Trophoblast cell (in vitro differentiated cells and primary cell): ENCODE measurements at regions not wholly inside any gene's neighbourhood (a gene's known extent, or its start where the extent isn't known, plus 50 kb on each side); places are given as distances from the start of the nearest gene placed in this dataset.

Source experiments
- DNase-seq, 2 donors: peaks; one replicate each; pipeline ENCODE4 v3.0.0-alpha.2; 2016
- H2AFZ ChIP-seq: 2 replicates; pipeline ENCODE4 v1.6.1; 2013; ENCODE audit warnings: low read length, moderate library complexity, mild to moderate bottlenecking; ENCODE audit not compliant: insufficient read depth, poor library complexity
- H2AK5ac ChIP-seq: 2 replicates; pipeline ENCODE4 v1.6.1; 2013; ENCODE audit warnings: mild to moderate bottlenecking, low read length
- H2BK120ac ChIP-seq: 2 replicates; pipeline ENCODE4 v1.6.1; 2013; ENCODE audit warnings: low read length, mild to moderate bottlenecking, moderate library complexity; ENCODE audit not compliant: insufficient read depth, poor library complexity
- H2BK12ac ChIP-seq: 2 replicates; pipeline ENCODE4 v1.6.1; 2013; ENCODE audit warnings: mild to moderate bottlenecking, low read length, moderate library complexity
- H2BK5ac ChIP-seq: 2 replicates; pipeline ENCODE4 v1.6.1; 2013; ENCODE audit warnings: low read length, low read depth, moderate library complexity, mild to moderate bottlenecking; ENCODE audit not compliant: poor library complexity
- H3K14ac ChIP-seq: 2 replicates; pipeline ENCODE4 v1.6.1; 2013; ENCODE audit warnings: mild to moderate bottlenecking, low read length
- H3K18ac ChIP-seq: 2 replicates; pipeline ENCODE4 v1.6.1; 2013; ENCODE audit warnings: mild to moderate bottlenecking, low read length
- H3K23ac ChIP-seq: 2 replicates; pipeline ENCODE4 v1.6.1; 2013; ENCODE audit warnings: low read length
- H3K27ac ChIP-seq: 2 replicates; pipeline ENCODE4 v1.5.1; 2013; ENCODE audit warnings: low read depth, mild to moderate bottlenecking, inconsistent platforms, low read length, moderate library complexity
- H3K27me3 ChIP-seq: 2 replicates; pipeline ENCODE4 v1.6.1; 2013; ENCODE audit warnings: inconsistent platforms, mild to moderate bottlenecking, low read length, moderate library complexity; ENCODE audit not compliant: insufficient read depth
- H3K36me3 ChIP-seq, 2 experiments: 1 replicate in 1 of 2; 2 replicates in 1 of 2; pipeline ENCODE4 v1.6.1; 2013; ENCODE audit warnings: low read length in 2 of 2, mild to moderate bottlenecking in 2 of 2, moderate library complexity in 1 of 2; ENCODE audit not compliant: insufficient read depth in 2 of 2, control insufficient read depth in 1 of 2
- H3K4ac ChIP-seq: 2 replicates; pipeline ENCODE4 v1.6.1; 2013; ENCODE audit warnings: low read depth, mild to moderate bottlenecking, low read length, moderate library complexity
- H3K4me1 ChIP-seq, 2 experiments: 1 replicate in 1 of 2; 2 replicates in 1 of 2; pipeline ENCODE4 v1.6.1; 2013; ENCODE audit warnings: low read length in 2 of 2, mild to moderate bottlenecking in 2 of 2, moderate library complexity in 1 of 2; ENCODE audit not compliant: insufficient read depth in 2 of 2, control insufficient read depth in 1 of 2
- H3K4me2 ChIP-seq: 2 replicates; pipeline ENCODE4 v1.6.1; 2013; ENCODE audit warnings: inconsistent platforms, mild to moderate bottlenecking, low read length, moderate library complexity
- H3K4me3 ChIP-seq: 2 replicates; pipeline ENCODE4 v1.5.1; 2013; ENCODE audit warnings: mild to moderate bottlenecking, low read depth, low read length, inconsistent platforms
- H3K79me1 ChIP-seq: one replicate; pipeline ENCODE4 v1.6.1; 2013; ENCODE audit warnings: low read length
- H3K79me2 ChIP-seq: 2 replicates; pipeline ENCODE4 v1.6.1; 2013; ENCODE audit warnings: low read length, mild to moderate bottlenecking; ENCODE audit not compliant: control insufficient read depth, insufficient read depth, poor library complexity
- H3K9ac ChIP-seq: 2 replicates; pipeline ENCODE4 v1.6.1; 2013; ENCODE audit warnings: mild to moderate bottlenecking, low read length
- H3K9me3 ChIP-seq: 2 replicates; pipeline ENCODE4 v1.6.1; 2013; ENCODE audit warnings: low read depth, mild to moderate bottlenecking, control low read depth, inconsistent platforms, low read length; ENCODE audit not compliant: insufficient read depth
- H4K12ac ChIP-seq: 2 replicates; pipeline ENCODE4 v1.6.1; 2013; ENCODE audit warnings: low read depth, mild to moderate bottlenecking, low read length, moderate library complexity
- H4K8ac ChIP-seq: 2 replicates; pipeline ENCODE4 v1.6.1; 2013; ENCODE audit warnings: low read depth, mild to moderate bottlenecking, low read length, moderate library complexity
- H4K91ac ChIP-seq: one replicate; pipeline ENCODE4 v1.6.1; 2013; ENCODE audit warnings: low read depth, mild to moderate bottlenecking, low read length, moderate library complexity
- WGBS: extraction: QIAGEN DNeasy Blood & Tissue Kit; methylation state at CpG from one replicate; pipeline ENCODE4 v1.1.7; 2013; ENCODE audit warnings: missing lambda C conversion rate; ENCODE audit not compliant: insufficient read length, insufficient coverage; ENCODE audit errors: extremely low coverage; 5-methylcytosine and 5-hydroxymethylcytosine counted together

GRCh38 chr4:124806403-124806802 is 93.9 kb upstream of the ANKRD50 start:
- no peak overlapping the region for H3K18ac ChIP-seq
- H3K4me3 ChIP-seq, result no peak overlapping the region
- no peak overlapping the region for H3K27ac ChIP-seq
- H2BK5ac ChIP-seq, result no peak overlapping the region
- WGBS, result no CpG with 5 or more reads among the region's 2 CpGs
- H2AK5ac ChIP-seq, result no peak overlapping the region
- no peaks in the 10 kb centered on the region for H3K9me3 ChIP-seq
- H3K27me3 ChIP-seq, result no peaks in the 10 kb centered on the region
- H3K4me2 ChIP-seq, result no peak overlapping the region
- no peak overlapping the region for H4K12ac ChIP-seq
- H2BK120ac ChIP-seq, result no peak overlapping the region
- no peak overlapping the region for H4K8ac ChIP-seq
- H3K36me3 ChIP-seq, result no peaks in the 10 kb centered on the region
- no peak overlapping the region for H4K91ac ChIP-seq
- no peaks in the 10 kb centered on the region for H3K79me1 ChIP-seq
- no peak overlapping the region for H3K23ac ChIP-seq
- DNase-seq, result peak in 1 of 2 donors; percentile 10
- no peak overlapping the region for H3K9ac ChIP-seq
- no peak overlapping the region for H2BK12ac ChIP-seq
- H3K4ac ChIP-seq, result no peak overlapping the region
- H3K4me1 ChIP-seq, result no peaks in the 10 kb centered on the region
- H3K79me2 ChIP-seq, result no peaks in the 10 kb centered on the region
- H3K14ac ChIP-seq, result no peak overlapping the region
- H2AFZ ChIP-seq, result no peak overlapping the region

DNA sequence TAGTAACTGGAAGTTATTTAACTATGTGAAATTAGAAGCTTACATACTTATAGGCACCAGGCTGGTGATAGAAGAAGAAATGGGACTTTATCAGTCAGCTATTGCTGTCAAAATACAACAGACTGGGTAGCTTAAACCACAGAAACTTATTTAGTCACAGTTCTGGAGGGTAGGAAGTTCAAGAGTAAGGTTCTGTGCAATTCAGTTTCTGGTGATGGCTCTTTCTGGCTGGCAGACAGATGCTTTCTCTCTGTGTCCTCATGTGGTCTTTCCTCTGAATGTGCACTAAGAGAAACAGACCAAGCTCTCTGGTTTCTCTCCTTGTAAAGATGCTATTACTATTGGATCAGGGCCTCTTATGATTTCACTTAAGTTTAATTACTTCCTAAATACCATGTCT is 92.1 kb upstream of the ANKRD50 start:
- Histone ChIP-seq H3K4me3 (no peak overlapping the region), H2BK120ac (no peak overlapping the region), H2BK12ac (no peak overlapping the region), H3K4me1 (no peaks in the 10 kb centered on the region), H4K91ac (no peak overlapping the region), H2BK5ac (no peak overlapping the region), H4K8ac (no peak overlapping the region), H3K27ac (no peak overlapping the region), H3K9ac (no peak overlapping the region), H3K9me3 (no peaks in the 10 kb centered on the region), H3K4ac (no peak overlapping the region), H2AFZ (no peak overlapping the region), H3K27me3 (no peaks in the 10 kb centered on the region), H4K12ac (no peak overlapping the region), H3K4me2 (no peak overlapping the region), H3K79me1 (no peaks in the 10 kb centered on the region), H3K36me3 (no peaks in the 10 kb centered on the region), H2AK5ac (no peak overlapping the region), H3K23ac (no peak overlapping the region), H3K14ac (no peak overlapping the region), H3K18ac (no peak overlapping the region), H3K79me2 (no peaks in the 10 kb centered on the region)
- no peak for DNase-seq

DNA sequence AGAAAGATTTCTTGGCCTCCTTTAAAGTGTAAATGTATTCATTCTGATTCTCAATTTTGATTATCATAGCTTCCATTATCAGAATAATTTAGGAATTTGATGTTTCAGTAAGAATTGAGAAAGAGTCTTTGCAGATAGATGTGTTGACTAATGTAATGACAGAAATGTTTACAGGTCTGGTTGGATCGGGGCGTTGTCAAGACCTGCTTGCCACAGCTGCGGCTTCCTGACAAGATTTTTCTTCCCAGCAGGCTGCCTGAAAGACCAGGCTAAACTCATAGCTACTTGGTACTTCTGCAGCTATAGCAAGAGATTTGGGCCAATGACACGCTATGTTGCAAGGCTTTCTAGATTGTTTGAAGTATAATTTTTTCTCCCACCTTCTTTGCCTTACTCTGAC is 91.5 kb upstream of the ANKRD50 start:
- H3K23ac ChIP-seq, result no peak overlapping the region
- H3K4me2 ChIP-seq, result no peak overlapping the region
- H3K27ac ChIP-seq, result no peak overlapping the region
- no CpG with 5 or more reads among the region's 4 CpGs for WGBS
- no peak overlapping the region for H2BK5ac ChIP-seq
- H2BK12ac ChIP-seq, result no peak overlapping the region
- no peak overlapping the region for H4K91ac ChIP-seq
- H4K12ac ChIP-seq, result no peak overlapping the region
- no peak overlapping the region for H2AFZ ChIP-seq
- no peaks in the 10 kb centered on the region for H3K79me1 ChIP-seq
- no peak overlapping the region for H3K9ac ChIP-seq
- H3K4ac ChIP-seq, result no peak overlapping the region
- no peaks in the 10 kb centered on the region for H3K9me3 ChIP-seq
- H3K18ac ChIP-seq, result no peak overlapping the region
- no peak overlapping the region for H2BK120ac ChIP-seq
- H3K14ac ChIP-seq, result no peak overlapping the region
- no peak overlapping the region for H2AK5ac ChIP-seq
- H3K79me2 ChIP-seq, result no peaks in the 10 kb centered on the region
- no peaks in the 10 kb centered on the region for H3K27me3 ChIP-seq
- no peak overlapping the region for H4K8ac ChIP-seq
- peak; percentile 48 to 72 for DNase-seq
- no peaks in the 10 kb centered on the region for H3K36me3 ChIP-seq
- no peaks in the 10 kb centered on the region for H3K4me1 ChIP-seq
- no peak overlapping the region for H3K4me3 ChIP-seq

- Histone ChIP-seq H3K4ac (no peak overlapping the region), H4K8ac (no peak overlapping the region), H3K27ac (no peak overlapping the region), H3K4me3 (no peak overlapping the region), H3K27me3 (no peaks in the 10 kb centered on the region), H2AFZ (no peak overlapping the region), H3K4me2 (no peak overlapping the region), H3K79me1 (no peaks in the 10 kb centered on the region), H2BK5ac (no peak overlapping the region), H3K23ac (no peak overlapping the region), H3K4me1 (no peaks in the 10 kb centered on the region), H3K9ac (no peak overlapping the region), H2BK120ac (no peak overlapping the region), H3K36me3 (no peaks in the 10 kb centered on the region), H3K14ac (no peak overlapping the region), H2AK5ac (no peak overlapping the region), H3K18ac (no peak overlapping the region), H3K79me2 (no peaks in the 10 kb centered on the region), H3K9me3 (no peaks in the 10 kb centered on the region), H4K12ac (no peak overlapping the region), H4K91ac (no peak overlapping the region), H2BK12ac (no peak overlapping the region)
- no CpG with 5 or more reads among the region's 1 CpG for WGBS
- DNase-seq, result peak; percentile 47 to 89
Measured at GRCh38 chr4:124803641-124804040, 91.1 kb upstream of the ANKRD50 start.
